KMS-11 (cell line): ENCODE measurements at regions not wholly inside any gene's neighbourhood (a gene's known extent, or its start where the extent isn't known, plus 50 kb on each side); places are given as distances from the start of the nearest gene placed in this dataset.

Source experiments
- H2AFZ ChIP-seq: fragments of 200-600 bp; sonication (generic); 2 replicates; pipeline ENCODE4 v1.6.1; 2016; ENCODE audit warnings: antibody characterized with exemption, mixed run types, low read depth
- H3K27ac ChIP-seq: fragments of 200-600 bp; sonication (generic); 2 replicates; pipeline ENCODE4 v1.6.1; 2016; ENCODE audit warnings: mild to moderate bottlenecking, mixed run types
- H3K27me3 ChIP-seq: fragments of 200-600 bp; sonication (generic); 2 replicates; pipeline ENCODE4 v1.6.1; 2017; ENCODE audit warnings: mild to moderate bottlenecking, low read depth, mixed run types, moderate library complexity; ENCODE audit not compliant: insufficient read depth
- H3K36me3 ChIP-seq: fragments of 200-600 bp; sonication (generic); 2 replicates; pipeline ENCODE4 v1.6.1; 2017; ENCODE audit warnings: mild to moderate bottlenecking, mixed run types; ENCODE audit not compliant: insufficient read depth
- H3K4me1 ChIP-seq: fragments of 200-600 bp; sonication (generic); 2 replicates; pipeline ENCODE4 v1.6.1; 2016; ENCODE audit warnings: mild to moderate bottlenecking, low read depth, mixed run types; ENCODE audit not compliant: poor library complexity, severe bottlenecking
- H3K4me2 ChIP-seq: fragments of 200-600 bp; sonication (generic); 2 replicates; pipeline ENCODE4 v1.7.0; 2016; ENCODE audit warnings: mild to moderate bottlenecking, mixed run types
- H3K4me3 ChIP-seq: fragments of 200-600 bp; sonication (generic); IDR thresholded peaks from 2 replicates; pipeline ENCODE4 v1.6.1; 2017; ENCODE audit warnings: low read depth, low read length, mixed read lengths; ENCODE audit not compliant: insufficient read depth
- H3K79me2 ChIP-seq: fragments of 200-600 bp; sonication (generic); 2 replicates; pipeline ENCODE4 v1.6.1; 2016; ENCODE audit warnings: low read depth, mixed run types; ENCODE audit not compliant: insufficient read depth
- H3K9ac ChIP-seq: fragments of 200-600 bp; sonication (generic); 2 replicates; pipeline ENCODE4 v1.6.1; 2016; ENCODE audit warnings: mild to moderate bottlenecking, mixed run types
- H4K20me1 ChIP-seq: fragments of 200-600 bp; sonication (generic); 2 replicates; pipeline ENCODE4 v1.6.1; 2016; ENCODE audit warnings: mild to moderate bottlenecking, mixed run types; ENCODE audit not compliant: insufficient read depth
- TF ChIP-seq, protein P1 (sequence below): fragments of 200-600 bp; sonication (generic); conservative IDR thresholded peaks from 2 replicates; pipeline ENCODE4 v1.6.1; 2017; ENCODE audit warnings: low read depth, mild to moderate bottlenecking, antibody characterized with exemption, low read length, moderate library complexity, mixed read lengths

DNA sequence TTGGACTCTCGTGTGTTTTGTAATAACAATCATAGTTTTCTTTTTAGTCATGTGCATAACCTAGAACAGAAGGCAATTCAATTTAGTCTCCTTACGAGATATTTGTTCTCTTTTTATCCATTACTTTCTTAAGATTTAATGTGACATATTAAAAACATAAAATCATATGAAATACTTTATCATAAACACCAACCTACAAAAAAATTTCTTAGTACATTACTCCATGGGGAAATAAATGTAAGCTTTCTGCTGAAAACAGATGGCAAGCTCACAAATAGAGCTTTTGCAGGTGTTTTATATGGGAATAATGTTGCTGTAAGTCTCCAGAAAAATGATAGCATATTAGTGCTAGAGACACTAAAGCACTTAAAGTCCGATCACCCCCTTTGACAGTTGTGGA is 1035.2 kb upstream of the ARRDC3 start:
- H2AFZ ChIP-seq = no peak overlapping the region
- no peak overlapping the region for H3K9ac ChIP-seq
- no peak overlapping the region for H3K27ac ChIP-seq
- H3K27me3 ChIP-seq = no peaks in the 10 kb centered on the region
- H3K79me2 ChIP-seq = no peaks in the 10 kb centered on the region
- peaks cover 4% of the 10 kb centered on the region for H3K4me1 ChIP-seq
- H3K4me3 ChIP-seq = no peak overlapping the region
- no peaks in the 10 kb centered on the region for H3K36me3 ChIP-seq
- H3K4me2 ChIP-seq = no peak overlapping the region
- H4K20me1 ChIP-seq = no peaks in the 10 kb centered on the region
- TF ChIP-seq, protein P1, sequence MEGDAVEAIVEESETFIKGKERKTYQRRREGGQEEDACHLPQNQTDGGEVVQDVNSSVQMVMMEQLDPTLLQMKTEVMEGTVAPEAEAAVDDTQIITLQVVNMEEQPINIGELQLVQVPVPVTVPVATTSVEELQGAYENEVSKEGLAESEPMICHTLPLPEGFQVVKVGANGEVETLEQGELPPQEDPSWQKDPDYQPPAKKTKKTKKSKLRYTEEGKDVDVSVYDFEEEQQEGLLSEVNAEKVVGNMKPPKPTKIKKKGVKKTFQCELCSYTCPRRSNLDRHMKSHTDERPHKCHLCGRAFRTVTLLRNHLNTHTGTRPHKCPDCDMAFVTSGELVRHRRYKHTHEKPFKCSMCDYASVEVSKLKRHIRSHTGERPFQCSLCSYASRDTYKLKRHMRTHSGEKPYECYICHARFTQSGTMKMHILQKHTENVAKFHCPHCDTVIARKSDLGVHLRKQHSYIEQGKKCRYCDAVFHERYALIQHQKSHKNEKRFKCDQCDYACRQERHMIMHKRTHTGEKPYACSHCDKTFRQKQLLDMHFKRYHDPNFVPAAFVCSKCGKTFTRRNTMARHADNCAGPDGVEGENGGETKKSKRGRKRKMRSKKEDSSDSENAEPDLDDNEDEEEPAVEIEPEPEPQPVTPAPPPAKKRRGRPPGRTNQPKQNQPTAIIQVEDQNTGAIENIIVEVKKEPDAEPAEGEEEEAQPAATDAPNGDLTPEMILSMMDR = no peak

DNA sequence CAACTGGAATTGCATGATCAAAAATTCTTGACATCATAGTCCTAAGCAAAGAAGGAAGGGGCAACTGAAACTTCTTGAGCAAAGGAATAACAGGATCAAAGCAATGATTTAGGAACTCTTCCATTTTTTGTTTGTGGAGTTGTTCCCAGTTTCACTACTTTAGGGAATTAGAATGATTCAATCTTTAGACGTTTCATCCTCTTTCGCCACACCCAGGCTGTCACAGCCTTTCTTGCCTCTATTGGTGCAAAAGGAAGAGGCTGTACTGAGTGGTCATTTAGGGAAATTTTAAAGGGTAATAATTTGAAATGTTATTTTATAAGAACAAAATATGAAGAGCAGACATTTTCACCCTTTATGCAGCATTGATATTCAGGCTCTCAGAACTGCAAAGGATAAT is 1026.0 kb upstream of the ARRDC3 start:
- Histone ChIP-seq H3K4me2 (no peak overlapping the region), H3K27ac (no peak overlapping the region), H3K79me2 (no peaks in the 10 kb centered on the region), H3K4me3 (no peak overlapping the region), H2AFZ (no peak overlapping the region), H3K4me1 (no peaks in the 10 kb centered on the region), H3K9ac (no peak overlapping the region), H4K20me1 (no peaks in the 10 kb centered on the region), H3K36me3 (no peaks in the 10 kb centered on the region), H3K27me3 (no peaks in the 10 kb centered on the region)
- TF ChIP-seq, protein P1 = no peak

DNA sequence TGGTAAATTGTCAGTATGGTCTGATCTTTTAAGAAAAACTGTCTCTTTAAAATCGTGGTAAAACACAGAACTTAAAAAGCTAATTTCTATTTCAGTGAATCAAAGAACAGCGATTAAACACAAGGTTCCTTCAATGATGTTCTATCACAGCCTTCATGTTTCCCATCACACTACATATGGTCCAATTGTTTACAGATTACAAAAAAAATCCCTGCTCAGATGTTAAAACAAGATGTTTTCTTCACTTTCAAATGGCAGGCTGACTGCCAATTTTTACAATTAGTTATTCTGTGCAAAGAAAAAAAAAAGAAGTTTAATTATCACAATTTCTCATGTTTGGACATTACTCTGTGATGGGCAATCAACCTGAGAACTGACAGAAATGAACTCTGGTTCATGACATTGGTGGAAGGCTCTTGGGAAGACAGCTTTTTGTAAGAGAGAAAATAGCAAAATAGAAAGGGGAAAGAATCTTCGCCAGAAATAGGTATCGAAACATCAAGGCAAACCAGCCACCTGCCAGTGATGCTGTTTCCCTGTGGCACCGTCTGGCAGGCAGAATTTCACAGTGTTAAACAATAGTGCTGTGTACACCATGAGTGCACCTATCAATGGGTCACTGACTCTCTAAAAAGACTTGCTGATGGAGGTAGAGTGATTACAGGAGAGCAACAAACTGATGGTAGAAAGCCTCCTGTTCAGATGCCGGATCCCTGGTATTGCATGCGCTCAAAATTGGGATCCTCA is 1020.0 kb upstream of the ARRDC3 start:
- H3K4me2 ChIP-seq = peak overlapping the region; percentile 43

DNA sequence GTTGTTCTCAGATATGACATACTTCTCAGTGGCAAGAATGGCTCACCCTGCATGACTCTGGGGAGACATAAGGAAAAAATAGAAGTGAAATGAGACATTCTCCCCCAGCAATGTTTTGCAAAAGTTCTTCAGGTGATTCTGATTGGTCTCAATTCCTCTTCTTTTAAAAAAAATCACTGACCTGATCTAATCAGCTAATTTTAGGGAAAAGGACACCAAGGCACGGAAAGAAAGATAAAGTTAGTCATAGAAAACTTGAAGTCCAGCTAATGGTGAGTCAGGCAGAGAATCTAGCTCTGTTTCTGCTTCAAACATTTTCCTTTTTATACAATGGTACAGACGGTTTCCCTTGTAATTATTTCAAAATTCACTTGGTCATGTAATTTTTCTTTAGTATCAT is 1018.9 kb upstream of the ARRDC3 start:
- peak overlapping the region; percentile 49 for H3K27ac ChIP-seq
- no peak overlapping the region for H2AFZ ChIP-seq
- H3K4me1 ChIP-seq = peaks cover 29% of the 10 kb centered on the region
- H3K36me3 ChIP-seq = no peaks in the 10 kb centered on the region
- no peaks in the 10 kb centered on the region for H3K27me3 ChIP-seq
- no peaks in the 10 kb centered on the region for H4K20me1 ChIP-seq
- H3K9ac ChIP-seq = no peak overlapping the region
- H3K4me3 ChIP-seq = no peak overlapping the region
- H3K79me2 ChIP-seq = no peaks in the 10 kb centered on the region
- peak overlapping the region; percentile 43; the same call in 1 of the 2 replicates for H3K4me2 ChIP-seq
- TF ChIP-seq, protein P1 = no peak

More for the DNA sequence above, 1020.0 kb upstream of the ARRDC3 start:
- Histone ChIP-seq H3K4me1 (peaks cover 29% of the 10 kb centered on the region), H3K27ac (peak overlapping the region; percentile 49), H4K20me1 (no peaks in the 10 kb centered on the region), H3K4me3 (no peak overlapping the region), H3K9ac (no peak overlapping the region), H3K36me3 (no peaks in the 10 kb centered on the region), H3K27me3 (no peaks in the 10 kb centered on the region), H2AFZ (peak overlapping the region; percentile 1; the same call in 1 of the 2 replicates), H3K79me2 (no peaks in the 10 kb centered on the region)
- TF ChIP-seq, protein P1 = no peak
